ENCODE measurements at regions not wholly inside any gene's neighbourhood (a gene's known extent, or its start where the extent isn't known, plus 50 kb on each side); places are given as distances from the start of the nearest gene placed in this dataset.

- peaks cover 11 to 12% of the 10 kb centered on the region in 2 donors for H3K9me3 ChIP-seq (ENCODE audit: control insufficient read depth in 2 of 2, low read length in 2 of 2)
- no peak overlapping the region for H3K9ac ChIP-seq (ENCODE audit: low read length in 2 of 2)
- peaks cover 18% of the 10 kb centered on the region in 2 donors for H3K27me3 ChIP-seq (ENCODE audit: control insufficient read depth in 1 of 2, insufficient read depth in 2 of 2, low read length in 2 of 2)
- H3K4me1 ChIP-seq (ENCODE audit: control insufficient read depth, insufficient read depth, low read length), result no peaks in the 10 kb centered on the region
- no peak overlapping the region for H3K4me3 ChIP-seq (ENCODE audit: low read length in 2 of 2)
- H3K36me3 ChIP-seq (ENCODE audit: control insufficient read depth in 2 of 2, insufficient read depth in 2 of 2, low read length in 2 of 2), result no peaks in the 10 kb centered on the region
- no peak overlapping the region for H3K27ac ChIP-seq (ENCODE audit: low read length)
These were observed 108.1 kb upstream of the MVB12B start for GRCh38 chr9:126218359-126219125.

GRCh38 chr9:126219166-126219565 is 107.5 kb upstream of the MVB12B start:
- no peak overlapping the region for H3K27ac ChIP-seq (ENCODE audit: low read length)
- H3K9me3 ChIP-seq (ENCODE audit: control insufficient read depth in 2 of 2, low read length in 2 of 2), result peaks cover 7 to 9% of the 10 kb centered on the region in 2 donors
- peaks cover 18 to 19% of the 10 kb centered on the region in 2 donors for H3K27me3 ChIP-seq (ENCODE audit: control insufficient read depth in 1 of 2, insufficient read depth in 2 of 2, low read length in 2 of 2)

GRCh38 chr9:126219648-126220063 is 107.0 kb upstream of the MVB12B start:
- H3K9ac ChIP-seq (ENCODE audit: low read length in 2 of 2), result no peak overlapping the region
- H3K4me1 ChIP-seq (ENCODE audit: control insufficient read depth, insufficient read depth, low read length), result no peaks in the 10 kb centered on the region
- H3K9me3 ChIP-seq (ENCODE audit: control insufficient read depth in 2 of 2, low read length in 2 of 2), result peaks cover 4 to 7% of the 10 kb centered on the region in 2 donors
- no peak overlapping the region for H3K4me3 ChIP-seq (ENCODE audit: low read length in 2 of 2)
- H3K36me3 ChIP-seq (ENCODE audit: control insufficient read depth in 2 of 2, insufficient read depth in 2 of 2, low read length in 2 of 2), result no peaks in the 10 kb centered on the region
- peaks cover 19 to 20% of the 10 kb centered on the region in 2 donors for H3K27me3 ChIP-seq (ENCODE audit: control insufficient read depth in 1 of 2, insufficient read depth in 2 of 2, low read length in 2 of 2)
- H3K27ac ChIP-seq (ENCODE audit: low read length), result no peak overlapping the region

More at GRCh38 chr9:126219166-126219565, 107.5 kb upstream of the MVB12B start:
- no peaks in the 10 kb centered on the region for H3K36me3 ChIP-seq (ENCODE audit: control insufficient read depth in 2 of 2, insufficient read depth in 2 of 2, low read length in 2 of 2)
- H3K4me3 ChIP-seq (ENCODE audit: low read length in 2 of 2), result no peak overlapping the region
- H3K9ac ChIP-seq (ENCODE audit: low read length in 2 of 2), result no peak overlapping the region
- no peaks in the 10 kb centered on the region for H3K4me1 ChIP-seq (ENCODE audit: control insufficient read depth, insufficient read depth, low read length)

GRCh38 chr9:126221480-126221879 is 105.1 kb upstream of the MVB12B start:
- Histone ChIP-seq H3K27me3 (ENCODE audit: control insufficient read depth in 1 of 2, insufficient read depth in 2 of 2, low read length in 2 of 2) (peaks cover 19 to 20% of the 10 kb centered on the region in 2 donors), H3K9me3 (ENCODE audit: control insufficient read depth in 2 of 2, low read length in 2 of 2) (peaks cover 3 to 7% of the 10 kb centered on the region in 2 donors), H3K4me3 (ENCODE audit: low read length in 2 of 2) (no peak overlapping the region), H3K9ac (ENCODE audit: low read length in 2 of 2) (no peak overlapping the region), H3K27ac (ENCODE audit: low read length) (no peak overlapping the region), H3K36me3 (ENCODE audit: control insufficient read depth in 2 of 2, insufficient read depth in 2 of 2, low read length in 2 of 2) (no peaks in the 10 kb centered on the region), H3K4me1 (ENCODE audit: control insufficient read depth, insufficient read depth, low read length) (no peaks in the 10 kb centered on the region)

- Histone ChIP-seq H3K27me3 (ENCODE audit: control insufficient read depth in 1 of 2, insufficient read depth in 2 of 2, low read length in 2 of 2) (peaks cover 19 to 20% of the 10 kb centered on the region in 2 donors), H3K9me3 (ENCODE audit: control insufficient read depth in 2 of 2, low read length in 2 of 2) (peaks cover 3 to 7% of the 10 kb centered on the region in 2 donors), H3K36me3 (ENCODE audit: control insufficient read depth in 2 of 2, insufficient read depth in 2 of 2, low read length in 2 of 2) (no peaks in the 10 kb centered on the region), H3K4me3 (ENCODE audit: low read length in 2 of 2) (no peak overlapping the region), H3K9ac (ENCODE audit: low read length in 2 of 2) (no peak overlapping the region), H3K27ac (ENCODE audit: low read length) (no peak overlapping the region), H3K4me1 (ENCODE audit: control insufficient read depth, insufficient read depth, low read length) (no peaks in the 10 kb centered on the region)
These were observed 104.2 kb upstream of the MVB12B start for GRCh38 chr9:126222363-126222834.

- H3K9ac ChIP-seq (ENCODE audit: low read length in 2 of 2), result no peak overlapping the region
- no peaks in the 10 kb centered on the region for H3K36me3 ChIP-seq (ENCODE audit: control insufficient read depth in 2 of 2, insufficient read depth in 2 of 2, low read length in 2 of 2)
- no peaks in the 10 kb centered on the region for H3K4me1 ChIP-seq (ENCODE audit: control insufficient read depth, insufficient read depth, low read length)
- peaks cover 3 to 7% of the 10 kb centered on the region in 2 donors for H3K9me3 ChIP-seq (ENCODE audit: control insufficient read depth in 2 of 2, low read length in 2 of 2)
- H3K4me3 ChIP-seq (ENCODE audit: low read length in 2 of 2), result no peak overlapping the region
- peaks cover 19 to 20% of the 10 kb centered on the region in 2 donors for H3K27me3 ChIP-seq (ENCODE audit: control insufficient read depth in 1 of 2, insufficient read depth in 2 of 2, low read length in 2 of 2)
- no peak overlapping the region for H3K27ac ChIP-seq (ENCODE audit: low read length)
These were observed 103.7 kb upstream of the MVB12B start for GRCh38 chr9:126222835-126223431.

- no peak overlapping the region for H3K27ac ChIP-seq (ENCODE audit: low read length)
- H3K4me1 ChIP-seq (ENCODE audit: control insufficient read depth, insufficient read depth, low read length), result peaks cover 8% of the 10 kb centered on the region
- no peaks in the 10 kb centered on the region for H3K36me3 ChIP-seq (ENCODE audit: control insufficient read depth in 2 of 2, insufficient read depth in 2 of 2, low read length in 2 of 2)
- H3K4me3 ChIP-seq (ENCODE audit: low read length in 2 of 2), result no peak overlapping the region
- H3K9ac ChIP-seq (ENCODE audit: low read length in 2 of 2), result no peak overlapping the region
- peaks cover 19 to 20% of the 10 kb centered on the region in 2 donors for H3K27me3 ChIP-seq (ENCODE audit: control insufficient read depth in 1 of 2, insufficient read depth in 2 of 2, low read length in 2 of 2)
- peaks cover 3 to 7% of the 10 kb centered on the region in 2 donors for H3K9me3 ChIP-seq (ENCODE audit: control insufficient read depth in 2 of 2, low read length in 2 of 2)
These were observed 102.7 kb upstream of the MVB12B start for GRCh38 chr9:126223798-126224531.

- Histone ChIP-seq H3K36me3 (ENCODE audit: control insufficient read depth in 2 of 2, insufficient read depth in 2 of 2, low read length in 2 of 2) (no peaks in the 10 kb centered on the region), H3K4me3 (ENCODE audit: low read length in 2 of 2) (no peak overlapping the region), H3K27me3 (ENCODE audit: control insufficient read depth in 1 of 2, insufficient read depth in 2 of 2, low read length in 2 of 2) (peaks cover 17 to 19% of the 10 kb centered on the region in 2 donors), H3K9me3 (ENCODE audit: control insufficient read depth in 2 of 2, low read length in 2 of 2) (peaks cover 3 to 7% of the 10 kb centered on the region in 2 donors), H3K4me1 (ENCODE audit: control insufficient read depth, insufficient read depth, low read length) (peaks cover 9% of the 10 kb centered on the region), H3K27ac (ENCODE audit: low read length) (no peak overlapping the region), H3K9ac (ENCODE audit: low read length in 2 of 2) (no peak overlapping the region)
These were observed 100.7 kb upstream of the MVB12B start for GRCh38 chr9:126225611-126226609.

- Histone ChIP-seq H3K9me3 (ENCODE audit: control insufficient read depth in 2 of 2, low read length in 2 of 2) (peaks cover 0 to under 1% of the 10 kb centered on the region in 2 donors), H3K4me1 (ENCODE audit: control insufficient read depth, insufficient read depth, low read length) (peaks cover 9% of the 10 kb centered on the region), H3K4me3 (ENCODE audit: low read length in 2 of 2) (no peak overlapping the region), H3K27me3 (ENCODE audit: control insufficient read depth in 1 of 2, insufficient read depth in 2 of 2, low read length in 2 of 2) (peaks cover 13 to 14% of the 10 kb centered on the region in 2 donors), H3K9ac (ENCODE audit: low read length in 2 of 2) (no peak overlapping the region), H3K27ac (ENCODE audit: low read length) (no peak overlapping the region), H3K36me3 (ENCODE audit: control insufficient read depth in 2 of 2, insufficient read depth in 2 of 2, low read length in 2 of 2) (no peaks in the 10 kb centered on the region)
These were observed 99.4 kb upstream of the MVB12B start for GRCh38 chr9:126226991-126227936.

Measured in stomach smooth muscle (tissue), 2 donors.